T-cell (primary cell): ENCODE measurements at regions not wholly inside any gene's neighbourhood (a gene's known extent, or its start where the extent isn't known, plus 50 kb on each side); places are given as distances from the start of the nearest gene placed in this dataset.
"Not testable (repeated sequence)": the region's sequence is repeated elsewhere in the genome, so short reads cannot be mapped to it uniquely, and the experiment has no call there.

Source experiments
- ATAC-seq, 4 experiments: fragments of 200-7000 bp in 3 of 4; fragments of 150-1000 bp in 1 of 4; cut with Tn5 transposase; replicated peaks in 1 of 4; 1 replicate in 3 of 4; 2 replicates in 1 of 4; pipeline ENCODE4 v1.10.0; 2021; ENCODE audit warnings: moderate library complexity in 3 of 4, mild to moderate bottlenecking in 2 of 4, moderate number of reproducible peaks in 1 of 4
- CTCF ChIA-PET, 2 donors: fragments of 300-600 bp; sonication (Branson Sonifier 250); formaldehyde crosslinking; loops; one replicate each; lab custom pipeline; 2022; ENCODE audit warnings: antibody characterized with exemption in 2 of 2; lab: Charles Lee
- POLR2A ChIA-PET, 2 donors: fragments of 300-600 bp; sonication (Branson Sonifier 250); formaldehyde crosslinking; loops; one replicate each; lab custom pipeline; 2022; ENCODE audit warnings: antibody characterized with exemption in 2 of 2; lab: Charles Lee
- DNase-seq, 35 experiments: peaks; one replicate each; pipeline versions ENCODE4 v3.0.0 to v3.0.0-alpha.2; 2013 to 2023
- H3K27ac ChIP-seq: one replicate; pipeline ENCODE4 v1.5.1; 2013; ENCODE audit warnings: low read length
- H3K27me3 ChIP-seq, 2 experiments: replicated peaks in 1 of 2; 1 replicate in 1 of 2; 2 replicates in 1 of 2; pipeline versions ENCODE4 v1.6.1 to v1.7.0; 2013; ENCODE audit warnings: low read length in 1 of 2, mixed read lengths in 1 of 2; ENCODE audit not compliant: control insufficient read depth in 2 of 2, insufficient read depth in 2 of 2; ENCODE audit errors: extremely low read depth in 1 of 2
- H3K36me3 ChIP-seq, 2 donors: 1 replicate in 1 of 2; 2 replicates in 1 of 2; pipeline versions ENCODE4 v1.6.1 to v1.7.0; 2013; ENCODE audit warnings: low read length in 1 of 2; ENCODE audit not compliant: control insufficient read depth in 2 of 2, insufficient read depth in 1 of 2; ENCODE audit errors: extremely low read depth in 1 of 2
- H3K4me1 ChIP-seq, 2 experiments: 1 replicate in 1 of 2; 2 replicates in 1 of 2; pipeline versions ENCODE4 v1.6.1 to v1.7.0; 2013; ENCODE audit warnings: low read length in 2 of 2, mixed read lengths in 1 of 2; ENCODE audit not compliant: insufficient read depth in 2 of 2, control insufficient read depth in 1 of 2; ENCODE audit errors: extremely low read depth in 1 of 2
- H3K4me3 ChIP-seq, 2 donors: 1 replicate in 1 of 2; 2 replicates in 1 of 2; pipeline versions ENCODE4 v1.5.1 to v1.7.0; 2013; ENCODE audit warnings: mild to moderate bottlenecking in 2 of 2, low read length in 1 of 2, moderate library complexity in 1 of 2; ENCODE audit not compliant: control insufficient read depth in 1 of 2; ENCODE audit errors: extremely low read depth in 1 of 2
- H3K9me3 ChIP-seq: 2 replicates; pipeline ENCODE4 v1.7.0; 2013
- H3K27ac Mint-ChIP-seq, 2 donors: one replicate each; pipeline ENCODE4 v1.8.0; 2020 to 2021; ENCODE audit warnings: mild to moderate bottlenecking in 2 of 2, mixed read lengths in 2 of 2
- H3K27me3 Mint-ChIP-seq, 2 donors: one replicate each; pipeline ENCODE4 v1.8.0; 2021 to 2022; ENCODE audit warnings: mixed read lengths in 2 of 2
- H3K36me3 Mint-ChIP-seq: one replicate; pipeline ENCODE4 v1.8.0; 2021; ENCODE audit warnings: mixed read lengths
- H3K4me1 Mint-ChIP-seq, 3 donors: one replicate each; pipeline ENCODE4 v1.8.0; 2020 to 2022; ENCODE audit warnings: mixed read lengths in 3 of 3, mild to moderate bottlenecking in 1 of 3
- H3K4me3 Mint-ChIP-seq, 3 donors: one replicate each; pipeline ENCODE4 v1.8.0; 2020 to 2022; ENCODE audit warnings: mild to moderate bottlenecking in 3 of 3, mixed read lengths in 3 of 3, moderate library complexity in 3 of 3
- H3K9me3 Mint-ChIP-seq, 3 donors: one replicate each; pipeline ENCODE4 v1.8.0; 2020 to 2022; ENCODE audit warnings: mixed read lengths in 3 of 3
- WGBS: methylation state at CpG from one replicate; pipeline ENCODE4 v1.1.5; 2013; ENCODE audit warnings: missing lambda C conversion rate; ENCODE audit not compliant: insufficient coverage; 5-methylcytosine and 5-hydroxymethylcytosine counted together

DNA sequence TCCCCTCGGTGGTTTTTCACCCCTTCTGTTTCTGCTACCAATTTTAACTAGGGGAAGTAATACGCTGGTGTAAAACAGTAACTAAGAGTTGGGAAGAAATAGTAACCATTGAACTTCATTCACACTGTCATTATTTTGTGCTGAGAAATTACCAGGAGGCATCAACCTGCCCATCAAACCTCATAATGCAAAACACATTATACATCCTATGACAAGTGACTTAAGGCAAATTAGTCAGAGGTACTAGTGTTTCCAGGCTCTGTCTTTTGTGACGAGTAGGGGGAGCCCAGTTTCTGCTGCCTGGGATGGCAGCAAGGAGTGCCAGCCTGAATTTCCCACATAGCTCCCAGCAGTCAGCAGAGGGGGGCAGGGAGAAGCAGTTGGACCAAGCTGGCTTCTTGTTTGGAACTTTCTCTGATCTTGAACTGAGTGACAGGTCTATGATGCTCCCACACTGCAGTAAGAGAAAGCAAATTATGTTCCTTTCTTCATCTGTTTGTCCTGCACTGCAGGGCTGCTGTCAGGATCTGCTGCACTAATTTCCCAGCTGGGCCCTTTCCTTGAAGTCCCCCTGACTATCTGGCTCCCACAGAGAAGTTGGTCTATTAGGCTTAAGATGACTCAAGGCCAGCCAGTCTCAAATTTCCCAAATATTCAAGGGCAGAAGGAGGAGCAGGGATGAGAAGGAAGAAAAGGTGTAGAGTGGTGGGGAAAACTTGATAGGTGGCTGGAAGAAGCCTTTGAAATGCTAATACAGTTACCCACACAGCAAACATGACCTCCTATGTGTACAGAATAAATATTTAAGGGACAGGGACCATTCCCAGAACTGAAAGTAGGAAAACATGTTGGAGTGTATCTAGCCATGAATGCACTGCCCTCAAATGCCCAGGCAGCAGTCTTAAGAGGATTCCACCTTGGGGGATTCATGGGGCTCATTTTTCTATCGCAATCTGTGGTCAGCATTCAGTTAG lies 322.8 kb downstream of the SEC16B start:
- Histone ChIP-seq H3K27ac (no peak overlapping the region), H3K4me1 (no peaks in the 10 kb centered on the region), H3K36me3 (no peaks in the 10 kb centered on the region), H3K27me3 (peaks cover 0 to 2% of the 10 kb centered on the region in 2 experiments), H3K9me3 (no peaks in the 10 kb centered on the region), H3K4me3 (no peak overlapping the region)
- ChIA-PET POLR2A (no interaction called here), CTCF (no interaction called here)
- 86% methylated on average over 1 of the region's 4 CpGs for WGBS
- no peak for ATAC-seq
- Mint-ChIP-seq H3K27me3 (no peaks in the 10 kb centered on the region), H3K4me1 (no peaks in the 10 kb centered on the region), H3K36me3 (no peaks in the 10 kb centered on the region), H3K27ac (no peak overlapping the region), H3K9me3 (peaks cover 2 to 8% (median 6%) of the 10 kb centered on the region in 3 donors), H3K4me3 (no peak overlapping the region)
- no peak for DNase-seq

DNA sequence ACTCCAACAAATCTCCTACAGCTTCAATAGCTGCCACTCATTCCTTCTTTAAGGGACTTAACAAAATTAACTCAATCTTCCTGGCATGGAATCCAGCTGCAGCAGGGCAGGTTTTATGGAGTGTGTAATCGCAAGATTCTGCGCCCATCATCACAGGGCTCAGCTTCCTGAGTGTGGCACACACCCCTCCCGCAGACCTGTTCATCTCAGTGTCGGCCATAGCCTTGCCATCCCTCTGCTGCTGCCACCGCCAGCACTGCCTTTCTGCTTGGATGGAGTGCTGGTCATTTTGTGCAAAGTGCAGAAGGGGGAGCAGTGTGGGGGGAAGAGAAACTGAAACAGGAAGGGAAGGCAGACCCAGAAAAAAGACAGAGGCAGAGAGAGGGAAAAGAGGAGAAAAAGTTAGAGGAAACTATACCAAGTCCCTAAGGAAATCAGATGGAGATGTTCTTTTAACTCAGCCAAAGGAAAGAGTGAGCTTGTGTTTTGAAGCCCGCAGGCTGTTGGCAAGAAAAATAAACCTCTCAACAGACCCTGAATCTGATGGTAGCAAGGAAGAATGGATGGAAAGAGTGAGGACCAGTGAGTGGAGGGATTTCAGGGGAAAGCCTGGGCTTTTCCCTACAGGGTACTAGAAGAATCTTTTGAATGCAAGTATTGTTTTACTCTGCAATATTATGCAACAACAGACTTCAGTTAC lies 324.2 kb downstream of the SEC16B start:
- H3K9me3 Mint-ChIP-seq, result peaks cover 0 to 3% (median 2%) of the 10 kb centered on the region in 3 donors
- DNase-seq (no peak), ATAC-seq (no peak)
- H3K27me3 Mint-ChIP-seq, result no peaks in the 10 kb centered on the region
- no peak overlapping the region for H3K27ac Mint-ChIP-seq
- 89% methylated on average over 5 of the region's 6 CpGs for WGBS
- H3K36me3 Mint-ChIP-seq, result no peaks in the 10 kb centered on the region
- Histone ChIP-seq H3K4me1 (no peaks in the 10 kb centered on the region), H3K36me3 (no peaks in the 10 kb centered on the region), H3K4me3 (no peak overlapping the region), H3K27ac (no peak overlapping the region), H3K27me3 (peaks cover 0 to 2% of the 10 kb centered on the region in 2 experiments), H3K9me3 (no peaks in the 10 kb centered on the region)
- no peaks in the 10 kb centered on the region for H3K4me1 Mint-ChIP-seq
- H3K4me3 Mint-ChIP-seq, result no peak overlapping the region
- ChIA-PET POLR2A (no interaction called here), CTCF (no interaction called here)

DNA sequence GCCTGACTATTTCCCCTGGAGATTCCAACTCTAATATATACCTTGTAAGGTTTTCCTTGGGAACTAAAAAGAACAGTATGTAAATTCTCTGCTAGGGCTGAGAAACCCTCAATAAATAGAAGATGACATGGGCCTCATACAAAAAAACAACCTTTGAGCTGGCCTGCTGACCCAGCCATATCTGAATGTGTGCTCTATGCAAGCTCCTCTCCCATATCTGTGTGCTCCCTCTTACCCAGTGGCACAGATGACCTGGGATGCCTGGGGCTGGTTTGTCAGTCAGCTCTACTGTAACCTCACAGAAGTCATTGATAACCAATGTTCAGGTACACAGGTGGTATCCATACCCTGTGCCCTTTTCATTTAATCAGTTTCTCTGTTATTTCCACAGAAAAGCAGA lies 329.2 kb downstream of the SEC16B start:
- Mint-ChIP-seq H3K9me3 (peaks cover 0 to 9% (median 3%) of the 10 kb centered on the region in 3 donors), H3K4me1 (no peaks in the 10 kb centered on the region), H3K27me3 (no peaks in the 10 kb centered on the region), H3K4me3 (no peak overlapping the region), H3K27ac (no peak overlapping the region), H3K36me3 (no peaks in the 10 kb centered on the region)
- ATAC-seq (no peak), DNase-seq (no peak)
- Histone ChIP-seq H3K36me3 (no peaks in the 10 kb centered on the region), H3K4me1 (no peaks in the 10 kb centered on the region), H3K4me3 (no peak overlapping the region), H3K9me3 (no peaks in the 10 kb centered on the region), H3K27ac (no peak overlapping the region), H3K27me3 (no peaks in the 10 kb centered on the region)
- POLR2A ChIA-PET, result no interaction called here
- CTCF ChIA-PET, result no interaction called here

- H3K9me3 Mint-ChIP-seq, result peaks cover 0 to 16% (median 0%) of the 10 kb centered on the region in 3 donors
- H3K27me3 Mint-ChIP-seq, DNase-seq, H3K27ac Mint-ChIP-seq, H3K36me3 Mint-ChIP-seq, H3K27ac ChIP-seq, H3K4me1 ChIP-seq, H3K4me1 Mint-ChIP-seq, CTCF ChIA-PET, H3K9me3 ChIP-seq, H3K4me3 Mint-ChIP-seq, H3K4me3 ChIP-seq, ATAC-seq, H3K27me3 ChIP-seq, POLR2A ChIA-PET, H3K36me3 ChIP-seq: not testable (repeated sequence)
- 76% methylated on average over 6 of the region's 15 CpGs for WGBS
These were observed 335.7 kb downstream of the SEC16B start for GRCh38 chr1:177634151-177634550.

DNA sequence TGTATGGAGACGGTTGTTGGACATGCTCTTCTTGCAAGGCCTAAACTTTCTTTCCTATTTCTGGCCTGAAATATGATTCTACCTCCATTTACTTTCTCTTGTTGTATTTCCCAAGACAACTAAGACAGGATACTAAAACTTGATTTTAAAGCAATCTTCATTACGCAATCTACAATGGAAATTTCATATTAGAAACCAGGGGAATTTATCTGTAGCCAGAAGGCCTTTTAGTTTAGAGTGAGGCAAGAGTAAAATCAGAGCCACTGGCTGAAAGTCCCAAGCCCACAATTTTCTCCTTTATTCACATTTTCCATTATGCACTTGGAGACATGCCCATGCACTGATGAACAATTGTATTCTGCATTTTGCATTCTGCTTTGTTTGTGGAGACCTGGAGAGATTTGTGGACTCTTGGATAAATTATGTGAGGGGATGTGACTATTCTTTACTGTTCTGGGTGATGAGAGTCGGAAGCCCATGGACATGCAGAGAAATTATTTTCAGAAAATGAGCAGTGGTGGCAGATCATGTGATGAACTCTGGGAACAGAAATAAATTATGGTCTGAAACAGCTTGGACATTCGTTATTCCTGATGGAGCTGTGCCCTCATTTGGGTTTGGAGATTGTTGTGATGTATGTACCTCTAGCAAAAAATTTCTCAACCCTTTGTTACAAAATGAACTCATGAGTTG lies 336.8 kb downstream of the SEC16B start:
- WGBS, result 64% methylated on average over 1 of the region's 4 CpGs
- Mint-ChIP-seq H3K27ac (no peak overlapping the region), H3K27me3 (no peaks in the 10 kb centered on the region), H3K4me1 (no peaks in the 10 kb centered on the region), H3K9me3 (peaks cover 0 to 16% (median 0%) of the 10 kb centered on the region in 3 donors), H3K4me3 (no peak overlapping the region), H3K36me3 (no peaks in the 10 kb centered on the region)
- no peak for ATAC-seq
- Histone ChIP-seq H3K36me3 (no peaks in the 10 kb centered on the region), H3K4me1 (no peaks in the 10 kb centered on the region), H3K27ac (no peak overlapping the region), H3K27me3 (no peaks in the 10 kb centered on the region), H3K9me3 (no peaks in the 10 kb centered on the region), H3K4me3 (no peak overlapping the region)
- ChIA-PET POLR2A (no interaction called here), CTCF (no interaction called here)
- no peak for DNase-seq

- Mint-ChIP-seq H3K36me3 (no peaks in the 10 kb centered on the region), H3K4me1 (no peaks in the 10 kb centered on the region), H3K27ac (no peak overlapping the region), H3K9me3 (peaks cover 0 to 16% (median 0%) of the 10 kb centered on the region in 3 donors), H3K27me3 (no peaks in the 10 kb centered on the region), H3K4me3 (no peak overlapping the region)
- POLR2A ChIA-PET, result no interaction called here
- no CpG with 5 or more reads among the region's 2 CpGs for WGBS
- H3K36me3 ChIP-seq, result no peaks in the 10 kb centered on the region
- CTCF ChIA-PET, result no interaction called here
- no peaks in the 10 kb centered on the region for H3K4me1 ChIP-seq
- ATAC-seq, result no peak
- DNase-seq, result no peak
- no peaks in the 10 kb centered on the region for H3K9me3 ChIP-seq
- no peak overlapping the region for H3K27ac ChIP-seq
- no peaks in the 10 kb centered on the region for H3K27me3 ChIP-seq
- no peak overlapping the region for H3K4me3 ChIP-seq
These were observed 338.1 kb downstream of the SEC16B start for GRCh38 chr1:177631770-177632169.
